Vagina (tissue), 2 donors: ENCODE measurements at regions not wholly inside any gene's neighbourhood (a gene's known extent, or its start where the extent isn't known, plus 50 kb on each side); places are given as distances from the start of the nearest gene placed in this dataset.

Experiments
- DNase-seq, 2 donors: peaks; one replicate each; pipeline ENCODE4 v3.0.0-alpha.2; 2017; ENCODE audit errors: extremely low spot score in 2 of 2
- H3K27ac ChIP-seq: fragments of 200-600 bp; sonication (generic); one replicate; pipeline ENCODE4 v1.5.1; 2019
- H3K27me3 ChIP-seq: fragments of 200-600 bp; sonication (generic); one replicate; pipeline ENCODE4 v1.5.1; 2019
- H3K36me3 ChIP-seq, 2 donors: fragments of 200-600 bp; sonication (generic); one replicate each; pipeline ENCODE4 v1.5.1; 2017 to 2019
- H3K4me1 ChIP-seq: fragments of 200-600 bp; sonication (generic); one replicate; pipeline ENCODE4 v1.5.1; 2019
- H3K4me3 ChIP-seq, 2 donors: fragments of 200-600 bp; sonication (generic); 1 replicate in 1 of 2; 2 replicates in 1 of 2; pipeline ENCODE4 v1.5.1; 2016 to 2019
- H3K9me3 ChIP-seq: fragments of 200-600 bp; sonication (generic); one replicate; pipeline ENCODE4 v1.5.1; 2019
- POLR2A ChIP-seq, 2 donors: fragments of 450-650 bp; IDR thresholded peaks; one replicate each; pipeline ENCODE4 v1.6.1; 2017; ENCODE audit warnings: antibody characterized with exemption in 2 of 2, mild to moderate bottlenecking in 2 of 2, moderate library complexity in 2 of 2
- POLR2AphosphoS5 ChIP-seq, 2 donors: sonication (generic); formaldehyde crosslinking; IDR thresholded peaks; one replicate each; pipeline ENCODE4 v1.9.0; 2017; ENCODE audit warnings: antibody characterized with exemption in 2 of 2, mild to moderate bottlenecking in 2 of 2, low read depth in 1 of 2; ENCODE audit not compliant: insufficient read depth in 1 of 2
- intact Hi-C: fragments of 100-400 bp; cut with DNase I; formaldehyde crosslinking; loops from one replicate; pipeline ENCODE4 v1.15.1; 2023
- TF ChIP-seq, protein P1 (sequence below), 3 experiments: fragments of 450-650 bp in 2 of 3; fragments of 200-600 bp in 1 of 3; sonication (generic) in 1 of 3; IDR thresholded peaks; one replicate each; pipeline ENCODE4 v1.5.1; 2017 to 2019; ENCODE audit warnings: antibody characterized with exemption in 3 of 3, mild to moderate bottlenecking in 2 of 3, moderate library complexity in 2 of 3

DNA sequence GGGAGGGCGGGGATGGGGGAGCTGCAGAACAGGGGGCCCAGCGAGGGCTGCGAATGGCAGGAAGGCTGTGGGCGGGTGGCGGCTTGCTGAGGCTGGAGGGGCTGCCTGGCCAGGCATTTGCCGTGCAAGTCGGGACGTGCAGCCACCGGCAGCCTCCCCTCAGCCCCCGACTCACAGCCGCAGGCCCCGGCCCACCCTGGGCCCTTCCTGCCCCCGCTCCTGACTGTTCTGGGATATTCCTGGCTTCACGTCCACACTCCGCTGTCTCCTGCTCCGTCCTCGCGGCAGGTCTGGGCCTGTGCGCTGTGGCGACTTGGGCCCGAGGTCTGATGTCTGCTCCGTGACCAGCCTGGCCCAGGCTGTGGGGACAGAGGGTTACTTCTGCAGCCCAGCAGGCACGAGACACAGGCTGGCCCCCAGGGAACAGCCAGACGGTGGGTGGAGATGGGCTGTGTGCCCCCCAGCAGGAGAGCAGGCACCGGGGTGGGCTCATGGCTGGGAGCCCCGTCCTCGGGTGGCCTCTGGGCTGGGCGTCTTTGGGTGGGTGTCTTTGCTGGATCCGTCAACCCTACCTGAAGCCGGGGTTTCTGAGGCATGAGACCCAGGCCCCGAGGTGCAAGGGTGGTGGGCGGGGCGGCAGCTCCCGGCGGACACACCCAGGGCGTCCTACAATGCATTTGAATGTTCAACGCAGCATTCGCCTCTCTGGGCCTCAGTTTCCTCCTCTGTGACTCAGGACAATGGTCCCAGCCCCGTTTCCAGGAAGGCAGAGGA is 86.5 kb downstream of the FOXL3 start:
- no peak for TF ChIP-seq POLR2AphosphoS5 (IDR thresholded peaks at IDR 0.05; ENCODE audit: insufficient read depth in 1 of 2, low read depth in 1 of 2)
- TF ChIP-seq POLR2A (IDR thresholded peaks at IDR 0.05): no peak
- TF ChIP-seq, protein P1, sequence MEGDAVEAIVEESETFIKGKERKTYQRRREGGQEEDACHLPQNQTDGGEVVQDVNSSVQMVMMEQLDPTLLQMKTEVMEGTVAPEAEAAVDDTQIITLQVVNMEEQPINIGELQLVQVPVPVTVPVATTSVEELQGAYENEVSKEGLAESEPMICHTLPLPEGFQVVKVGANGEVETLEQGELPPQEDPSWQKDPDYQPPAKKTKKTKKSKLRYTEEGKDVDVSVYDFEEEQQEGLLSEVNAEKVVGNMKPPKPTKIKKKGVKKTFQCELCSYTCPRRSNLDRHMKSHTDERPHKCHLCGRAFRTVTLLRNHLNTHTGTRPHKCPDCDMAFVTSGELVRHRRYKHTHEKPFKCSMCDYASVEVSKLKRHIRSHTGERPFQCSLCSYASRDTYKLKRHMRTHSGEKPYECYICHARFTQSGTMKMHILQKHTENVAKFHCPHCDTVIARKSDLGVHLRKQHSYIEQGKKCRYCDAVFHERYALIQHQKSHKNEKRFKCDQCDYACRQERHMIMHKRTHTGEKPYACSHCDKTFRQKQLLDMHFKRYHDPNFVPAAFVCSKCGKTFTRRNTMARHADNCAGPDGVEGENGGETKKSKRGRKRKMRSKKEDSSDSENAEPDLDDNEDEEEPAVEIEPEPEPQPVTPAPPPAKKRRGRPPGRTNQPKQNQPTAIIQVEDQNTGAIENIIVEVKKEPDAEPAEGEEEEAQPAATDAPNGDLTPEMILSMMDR (IDR thresholded peaks at IDR 0.05): no peak
- DNase-seq: no peak
- intact Hi-C loops: no loop called here

DNA sequence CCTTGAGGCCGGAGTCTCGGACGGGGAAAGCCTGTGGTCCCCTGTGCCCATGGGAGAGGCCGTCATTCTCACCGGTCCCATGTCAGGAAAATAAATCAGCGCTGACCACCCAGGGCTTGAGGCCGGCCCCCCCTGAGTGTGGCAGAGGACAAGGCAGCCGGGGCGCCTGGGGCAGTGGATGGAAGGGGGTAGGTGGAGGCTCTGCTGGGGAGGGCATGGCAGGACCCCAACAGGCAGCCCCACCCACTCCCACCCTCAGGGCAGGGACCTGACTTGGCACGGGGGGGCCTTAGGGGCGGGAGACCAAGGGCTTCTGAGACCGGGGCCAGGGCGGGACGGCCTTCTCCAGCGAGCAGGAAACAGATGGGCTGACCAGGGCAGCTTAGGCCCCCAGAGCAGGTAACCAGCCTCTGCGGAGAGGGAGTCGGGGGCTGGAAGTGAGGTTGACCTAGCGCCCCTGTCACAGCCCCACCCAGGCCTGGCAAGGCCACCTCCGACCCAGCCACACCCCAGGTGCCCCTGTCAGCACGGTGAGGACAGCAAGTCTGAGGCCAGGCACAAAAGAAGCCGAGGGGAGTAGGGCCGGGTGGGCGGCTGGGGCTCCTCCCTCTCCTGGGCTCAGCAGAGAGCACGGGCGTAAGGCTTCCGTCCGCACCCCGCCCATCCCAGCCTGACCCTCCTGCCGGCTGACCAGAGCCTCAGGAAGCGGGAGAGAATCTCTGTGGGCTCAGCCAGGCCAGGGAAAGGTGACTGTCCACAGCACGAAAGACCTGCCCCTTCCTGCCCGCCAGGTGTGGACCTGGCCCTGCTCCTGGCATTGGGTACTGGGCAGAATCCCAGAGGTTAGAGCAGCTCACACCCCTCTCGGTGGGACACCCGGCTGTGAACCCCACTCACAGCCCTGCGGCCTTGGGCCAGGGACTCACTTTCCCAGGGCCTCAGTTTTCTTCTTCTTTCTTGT is 87.4 kb downstream of the FOXL3 start:
- no peak for DNase-seq
- TF ChIP-seq POLR2A (IDR thresholded peaks at IDR 0.05): no peak
- no peak for TF ChIP-seq POLR2AphosphoS5 (IDR thresholded peaks at IDR 0.05; ENCODE audit: insufficient read depth in 1 of 2, low read depth in 1 of 2)
- TF ChIP-seq, protein P1 (IDR thresholded peaks at IDR 0.05): no peak
- H3K4me3 ChIP-seq: no peak overlapping the region
- intact Hi-C loops: no loop called here
- H3K36me3 ChIP-seq: no peaks in the 10 kb centered on the region
- H3K4me1 ChIP-seq: peaks cover 43% of the 10 kb centered on the region
- H3K27ac ChIP-seq: no peak overlapping the region
- H3K27me3 ChIP-seq: no peaks in the 10 kb centered on the region
- no peaks in the 10 kb centered on the region for H3K9me3 ChIP-seq

More for the DNA sequence above, 86.5 kb downstream of the FOXL3 start:
- Histone ChIP-seq H3K27me3 (no peaks in the 10 kb centered on the region), H3K4me1 (peaks cover 35% of the 10 kb centered on the region), H3K9me3 (no peaks in the 10 kb centered on the region), H3K4me3 (no peak overlapping the region), H3K36me3 (no peaks in the 10 kb centered on the region), H3K27ac (no peak overlapping the region)

DNA sequence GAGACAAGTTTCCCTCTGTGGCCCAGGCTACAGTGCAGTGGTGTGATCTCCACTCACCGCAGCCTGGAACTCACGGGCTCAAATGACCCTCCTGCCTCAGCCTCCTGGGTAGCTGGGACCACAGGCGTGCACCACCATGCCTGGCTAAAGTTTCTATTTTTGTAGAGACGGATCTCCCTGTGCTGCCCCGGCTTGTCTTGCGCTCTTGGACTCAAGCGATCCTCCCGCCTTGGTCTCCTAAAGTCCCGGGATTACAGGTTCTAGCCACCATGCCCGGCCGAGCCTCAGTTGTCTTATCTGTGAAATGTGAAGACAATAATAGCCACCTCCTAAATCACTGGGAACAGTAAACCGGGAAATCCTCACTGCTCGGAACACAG is 88.1 kb downstream of the FOXL3 start:
- Histone ChIP-seq H3K9me3 (no peaks in the 10 kb centered on the region), H3K4me3 (no peak overlapping the region), H3K27me3 (no peaks in the 10 kb centered on the region), H3K4me1 (peaks cover 43% of the 10 kb centered on the region), H3K27ac (no peak overlapping the region), H3K36me3 (no peaks in the 10 kb centered on the region)
- intact Hi-C loops: no loop called here
- DNase-seq: no peak
- TF ChIP-seq POLR2A (IDR thresholded peaks at IDR 0.05): no peak
- TF ChIP-seq POLR2AphosphoS5 (IDR thresholded peaks at IDR 0.05; ENCODE audit: insufficient read depth in 1 of 2, low read depth in 1 of 2): no peak
- TF ChIP-seq, protein P1 (IDR thresholded peaks at IDR 0.05): no peak

DNA sequence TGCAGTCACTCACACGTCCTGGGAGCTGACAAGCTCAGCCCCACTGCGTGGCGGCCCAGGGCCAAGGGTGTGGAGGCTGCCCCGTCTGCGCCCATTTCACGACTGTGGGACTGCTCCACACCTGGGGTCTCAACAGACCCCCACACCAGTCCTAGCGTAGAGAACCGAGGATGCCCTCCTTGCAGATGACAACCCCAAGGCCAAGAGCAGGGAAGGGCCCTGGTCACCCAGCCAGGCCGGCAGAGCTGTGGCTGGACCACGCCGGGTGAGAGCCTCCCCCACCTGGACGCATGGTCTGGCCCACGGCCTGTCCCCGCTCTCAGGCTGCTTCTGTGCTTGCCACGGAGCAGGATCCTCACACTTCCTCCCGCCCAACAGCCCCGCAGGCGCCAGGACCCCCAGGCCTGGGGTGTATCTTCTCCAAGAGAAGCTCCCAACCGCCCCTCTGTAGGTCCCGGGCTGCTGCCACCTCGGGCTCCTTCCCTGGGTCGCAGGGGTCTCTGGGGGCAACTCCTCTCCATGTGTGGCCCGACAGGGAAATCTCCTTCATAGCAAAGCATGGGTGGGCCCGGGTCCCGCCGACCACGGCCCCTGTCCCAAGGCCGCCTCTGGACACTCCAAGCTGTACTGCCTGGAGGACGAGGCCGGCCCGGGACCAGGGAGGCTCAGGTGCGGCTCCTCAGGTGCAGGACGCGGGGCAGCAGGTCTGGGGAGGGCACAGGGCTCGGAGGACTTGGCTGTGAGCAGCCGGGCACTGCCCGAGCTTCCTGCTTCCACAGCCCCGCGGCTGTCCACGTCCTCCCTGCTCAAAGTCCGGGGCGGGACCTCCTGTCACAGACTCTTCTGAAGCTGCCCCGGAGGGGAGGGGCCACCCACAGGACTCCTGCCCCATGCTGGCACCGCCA is 88.8 kb downstream of the FOXL3 start:
- H3K4me1 ChIP-seq: peaks cover 43% of the 10 kb centered on the region
- no peak for DNase-seq
- H3K9me3 ChIP-seq: no peaks in the 10 kb centered on the region
- no peaks in the 10 kb centered on the region for H3K36me3 ChIP-seq
- peak overlapping the region; percentile 23 to 33 for H3K4me3 ChIP-seq
- H3K27me3 ChIP-seq: no peaks in the 10 kb centered on the region
- TF ChIP-seq, protein P1 (IDR thresholded peaks at IDR 0.05): no peak
- TF ChIP-seq POLR2AphosphoS5 (IDR thresholded peaks at IDR 0.05; ENCODE audit: insufficient read depth in 1 of 2, low read depth in 1 of 2): no peak
- TF ChIP-seq POLR2A (IDR thresholded peaks at IDR 0.05): no peak
- intact Hi-C loops: no loop called here
- H3K27ac ChIP-seq: no peak overlapping the region
